GM10248 (cell line): ENCODE measurements at regions not wholly inside any gene's neighbourhood (a gene's known extent, or its start where the extent isn't known, plus 50 kb on each side); places are given as distances from the start of the nearest gene placed in this dataset.

Experiments used
- CTCF ChIA-PET: fragments of 300-600 bp; sonication (Branson Sonifier 250); formaldehyde crosslinking; extraction: SDS; loops from one replicate; lab custom pipeline; 2021; ENCODE audit warnings: antibody characterized with exemption; lab: Yijun Ruan, JAX
- POLR2A ChIA-PET: fragments of 350-650 bp; sonication (Branson Sonifier 250); formaldehyde crosslinking; extraction: SDS; loops from one replicate; lab custom pipeline; 2020; ENCODE audit warnings: antibody characterized with exemption; lab: Yijun Ruan, JAX
- DNase-seq: peaks from one replicate; pipeline ENCODE4 v3.0.0; 2012; ENCODE audit errors: extremely low spot score
- CTCF ChIP-seq: IDR thresholded peaks from 2 replicates; pipeline ENCODE4 v1.5.1; 2012; ENCODE audit warnings: mild to moderate bottlenecking, low read depth; ENCODE audit errors: extremely low read depth, missing control alignments, control extremely low read depth

DNA sequence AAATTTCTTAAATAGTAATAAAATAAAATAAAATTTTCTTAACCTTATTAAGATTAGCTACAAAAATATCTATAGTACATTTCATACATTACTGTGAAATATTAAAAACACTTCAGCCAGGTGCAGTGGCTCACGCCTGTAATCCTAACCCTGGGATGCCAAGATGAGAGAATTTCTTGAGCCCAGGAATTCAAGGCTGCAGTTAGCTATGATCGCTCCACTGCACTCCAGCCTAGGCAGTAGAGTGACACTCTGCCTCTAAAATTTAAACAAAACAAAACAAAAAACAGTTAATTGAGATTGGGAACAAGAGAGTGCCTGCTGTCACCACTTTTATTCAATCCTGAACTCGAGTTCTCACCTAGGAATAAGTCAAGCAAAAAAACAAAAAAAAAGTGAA is 95.0 kb upstream of the CPNE8 start:
- no peak for DNase-seq
- POLR2A ChIA-PET = no interaction called here
- CTCF ChIA-PET = no interaction called here
- TF ChIP-seq CTCF = no peak

GRCh38 chr12:38998887-38999482 is 93.6 kb upstream of the CPNE8 start:
- no peak for DNase-seq
- TF ChIP-seq CTCF = no peak
- POLR2A ChIA-PET = no interaction called here
- CTCF ChIA-PET = no interaction called here

DNA sequence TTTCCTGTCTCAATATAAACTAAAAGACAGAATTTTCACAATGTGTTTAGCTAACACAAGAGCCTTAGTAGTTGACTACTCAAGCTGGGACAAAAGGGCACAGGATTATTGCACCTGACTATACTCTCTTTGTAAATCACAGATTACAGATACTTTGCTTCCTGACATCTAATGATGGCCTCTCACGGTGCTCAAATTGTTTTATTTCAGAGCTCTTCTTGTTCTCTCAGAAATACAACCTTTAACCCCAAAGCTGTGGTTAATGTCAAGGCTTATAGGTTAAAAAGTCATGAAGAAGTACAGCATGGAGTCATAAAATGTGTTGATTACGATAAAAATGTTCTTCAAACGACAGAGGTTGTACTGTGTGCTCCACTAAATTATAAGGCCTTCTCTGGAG is 89.9 kb upstream of the CPNE8 start:
- ChIA-PET CTCF (interaction anchor here (0.8 to 1.0 kb wide), 3 partner anchors 13 to 89 kb away, joined by 3 read pairs; no protein-coding TSS in a partner anchor), POLR2A (no interaction called here)
- TF ChIP-seq CTCF = no peak
- no peak for DNase-seq

DNA sequence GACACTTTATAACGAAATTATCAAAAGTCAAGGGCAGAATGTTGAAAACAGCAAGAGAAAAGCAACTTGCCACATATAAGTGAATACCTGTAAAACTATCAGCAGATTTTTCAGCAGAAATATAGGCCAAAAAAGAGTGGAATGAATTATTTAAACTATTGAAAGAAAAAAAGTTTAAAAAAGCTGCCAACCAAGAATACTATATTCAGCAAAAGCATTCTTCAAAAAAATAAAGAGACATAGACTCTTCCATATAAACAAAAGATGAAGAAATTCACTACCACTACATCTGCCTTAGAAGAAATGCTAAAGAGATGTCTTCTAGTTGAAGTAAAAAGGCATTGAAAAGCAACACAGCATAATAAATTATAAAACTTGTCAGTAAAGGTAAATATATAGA is 80.6 kb upstream of the CPNE8 start:
- DNase-seq = no peak
- ChIA-PET CTCF (no interaction called here), POLR2A (no interaction called here)
- no peak for TF ChIP-seq CTCF

DNA sequence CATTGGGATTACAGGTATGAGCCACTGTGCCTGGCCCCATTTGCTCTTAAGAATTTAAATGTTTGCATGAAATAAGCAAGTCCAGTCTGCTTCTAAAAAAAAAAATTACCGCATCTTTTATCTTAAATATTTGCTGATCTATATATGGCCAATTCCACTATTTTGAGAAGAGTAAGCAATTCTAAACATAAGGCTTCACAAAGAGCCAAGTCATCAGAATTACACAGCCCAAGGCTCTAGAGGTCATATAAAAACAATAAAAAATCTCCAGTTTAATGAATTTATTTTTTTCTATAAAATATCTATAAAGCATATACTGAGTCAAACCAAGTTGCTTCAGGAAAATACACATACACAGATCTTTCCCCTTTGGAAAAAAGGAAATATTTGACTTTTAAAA is 79.0 kb upstream of the CPNE8 start:
- DNase-seq = no peak
- CTCF ChIA-PET = no interaction called here
- no peak for TF ChIP-seq CTCF
- POLR2A ChIA-PET = no interaction called here

GRCh38 chr12:38983117-38983571 is 77.8 kb upstream of the CPNE8 start:
- TF ChIP-seq CTCF = no peak
- DNase-seq = no peak
- POLR2A ChIA-PET = no interaction called here
- CTCF ChIA-PET = no interaction called here
